Cardiac fibroblast (primary cell): ENCODE measurements at regions not wholly inside any gene's neighbourhood (a gene's known extent, or its start where the extent isn't known, plus 50 kb on each side); places are given as distances from the start of the nearest gene placed in this dataset.

Source experiments
- DNase-seq, 2 donors: peaks; one replicate each; pipeline versions ENCODE4 v3.0.0 to v3.0.0-alpha.2; 2010; ENCODE audit warnings: low read depth in 2 of 2
- H3K4me3 ChIP-seq, 2 donors: replicated peaks in 1 of 2; 1 replicate in 1 of 2; 2 replicates in 1 of 2; pipeline ENCODE4 v1.5.1; 2011; ENCODE audit warnings: low read depth in 2 of 2, low read length in 2 of 2, mild to moderate bottlenecking in 2 of 2, moderate library complexity in 1 of 2
- TF ChIP-seq, protein P1 (sequence below): IDR thresholded peaks from one replicate; pipeline ENCODE4 v1.5.1; 2011; ENCODE audit warnings: low read depth, mild to moderate bottlenecking, low read length, inconsistent platforms

DNA sequence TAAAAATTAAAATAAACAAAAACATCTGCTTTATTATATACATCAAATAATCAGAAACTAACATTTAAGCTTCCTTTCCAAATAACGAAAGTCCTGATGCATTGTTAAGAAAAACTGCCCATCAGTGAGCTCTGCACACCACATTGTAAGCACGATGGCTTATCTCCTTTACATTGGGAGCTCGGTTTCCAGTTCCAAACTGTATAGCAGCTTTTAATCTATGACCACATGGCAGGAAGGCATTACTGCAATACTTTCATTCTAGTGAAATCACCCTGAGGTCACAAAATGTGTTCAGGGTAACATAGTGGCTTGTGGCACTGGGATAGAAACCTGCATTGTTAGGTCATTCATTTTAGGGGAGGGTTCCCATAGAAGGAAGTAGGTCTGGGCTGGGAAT is 146.3 kb downstream of the ZNF22 start:
- TF ChIP-seq, protein P1, sequence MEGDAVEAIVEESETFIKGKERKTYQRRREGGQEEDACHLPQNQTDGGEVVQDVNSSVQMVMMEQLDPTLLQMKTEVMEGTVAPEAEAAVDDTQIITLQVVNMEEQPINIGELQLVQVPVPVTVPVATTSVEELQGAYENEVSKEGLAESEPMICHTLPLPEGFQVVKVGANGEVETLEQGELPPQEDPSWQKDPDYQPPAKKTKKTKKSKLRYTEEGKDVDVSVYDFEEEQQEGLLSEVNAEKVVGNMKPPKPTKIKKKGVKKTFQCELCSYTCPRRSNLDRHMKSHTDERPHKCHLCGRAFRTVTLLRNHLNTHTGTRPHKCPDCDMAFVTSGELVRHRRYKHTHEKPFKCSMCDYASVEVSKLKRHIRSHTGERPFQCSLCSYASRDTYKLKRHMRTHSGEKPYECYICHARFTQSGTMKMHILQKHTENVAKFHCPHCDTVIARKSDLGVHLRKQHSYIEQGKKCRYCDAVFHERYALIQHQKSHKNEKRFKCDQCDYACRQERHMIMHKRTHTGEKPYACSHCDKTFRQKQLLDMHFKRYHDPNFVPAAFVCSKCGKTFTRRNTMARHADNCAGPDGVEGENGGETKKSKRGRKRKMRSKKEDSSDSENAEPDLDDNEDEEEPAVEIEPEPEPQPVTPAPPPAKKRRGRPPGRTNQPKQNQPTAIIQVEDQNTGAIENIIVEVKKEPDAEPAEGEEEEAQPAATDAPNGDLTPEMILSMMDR = no peak
- no peak for DNase-seq
- H3K4me3 ChIP-seq = no peak overlapping the region

DNA sequence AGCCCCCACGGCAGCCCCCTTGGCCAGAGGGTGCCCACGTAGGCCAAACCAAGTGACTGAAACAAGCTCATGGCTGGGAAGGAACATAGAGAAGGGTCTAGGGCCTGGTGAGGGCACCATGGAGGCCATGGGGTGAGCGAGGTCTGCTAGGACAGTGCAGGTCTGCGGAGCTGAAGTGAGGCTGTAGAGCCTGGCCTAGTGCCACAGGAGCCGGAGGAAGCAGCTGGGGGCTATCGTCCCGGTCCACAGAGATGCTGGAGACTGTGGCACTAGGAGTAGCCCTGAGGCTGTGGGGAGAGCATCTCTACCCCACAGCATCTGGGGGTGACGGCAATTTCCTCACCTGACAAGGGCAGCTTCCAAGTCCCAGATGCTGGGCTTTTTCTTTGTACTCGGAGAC is 150.3 kb downstream of the ZNF22 start:
- DNase-seq = no peak
- no peak overlapping the region for H3K4me3 ChIP-seq
- TF ChIP-seq, protein P1 = no peak

DNA sequence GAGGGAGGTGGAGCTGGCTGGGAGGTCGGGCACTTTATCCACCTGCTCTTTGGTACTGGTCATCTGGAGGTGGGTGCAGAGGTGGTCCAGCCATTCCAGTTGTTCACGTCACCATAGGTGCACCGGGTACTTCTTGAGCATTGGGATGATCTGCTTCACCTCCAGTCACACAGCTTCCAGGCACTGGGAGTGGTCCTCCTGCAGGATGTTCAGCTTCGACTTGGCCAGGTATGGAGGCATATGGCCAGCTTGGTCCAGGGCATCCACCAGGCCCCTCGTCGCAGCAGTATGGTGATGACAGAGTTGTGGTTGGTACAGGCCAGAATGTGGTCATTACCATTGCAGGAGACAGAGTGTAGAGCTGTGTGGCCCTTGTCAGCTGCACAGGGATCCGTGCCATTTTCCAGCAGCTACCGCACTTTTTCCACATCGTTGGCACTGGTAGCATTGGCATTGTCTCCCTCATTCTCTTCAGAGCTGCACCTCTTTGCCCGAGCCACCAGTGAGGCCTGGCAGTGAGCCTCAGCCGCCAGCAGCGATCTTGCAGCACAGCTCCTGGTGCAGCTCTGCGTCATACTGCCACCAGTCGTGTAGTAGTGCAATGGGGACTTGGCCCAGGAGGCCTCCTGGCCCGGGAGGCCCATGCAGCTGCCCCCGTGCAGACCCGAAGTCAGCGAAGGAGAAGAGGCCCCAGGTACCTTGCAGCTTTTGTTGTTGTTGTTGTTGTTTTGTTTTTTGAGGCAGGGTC is 150.9 kb downstream of the ZNF22 start:
- DNase-seq = no peak
- H3K4me3 ChIP-seq = no peak overlapping the region
- TF ChIP-seq, protein P1 = no peak

DNA sequence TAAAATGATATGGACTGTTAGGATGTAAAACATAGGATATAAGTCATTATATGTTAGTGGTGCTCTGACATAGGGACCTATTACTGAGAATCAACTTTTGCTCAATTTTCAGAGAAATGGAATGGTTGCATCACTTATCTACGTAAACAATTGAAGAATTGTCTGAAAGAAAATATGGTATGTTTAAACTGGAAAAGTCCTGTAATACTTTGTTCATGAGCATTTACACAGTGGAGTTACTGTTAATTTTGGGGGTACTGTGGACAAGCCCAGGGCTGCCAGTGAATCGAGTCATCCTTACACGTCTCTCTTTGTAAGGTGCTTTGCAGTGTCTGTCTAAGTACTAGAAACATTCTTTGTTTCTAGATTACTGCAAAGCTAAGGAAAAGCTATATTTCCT is 152.0 kb downstream of the ZNF22 start:
- TF ChIP-seq, protein P1 = no peak
- H3K4me3 ChIP-seq = no peak overlapping the region
- peak in 1 of 2 donors; percentile 7 for DNase-seq

DNA sequence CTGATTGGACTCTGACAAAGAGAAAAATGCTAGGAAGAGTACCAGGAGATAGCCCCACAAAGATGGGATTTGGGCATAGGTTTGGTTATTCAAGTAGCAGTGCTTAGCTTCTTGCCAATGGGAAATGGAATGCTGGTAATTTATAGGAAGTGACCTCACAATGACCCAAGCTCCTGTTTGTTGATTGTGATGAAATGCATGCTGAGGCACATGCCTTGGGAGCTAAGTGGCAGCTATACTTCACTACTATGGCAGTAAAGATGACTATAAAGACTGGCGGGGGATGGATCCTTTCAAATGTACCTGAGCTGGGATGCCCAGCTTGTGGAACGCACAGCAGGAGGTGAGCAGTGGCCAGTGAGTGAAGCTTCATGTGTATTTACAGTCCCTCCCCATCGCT is 153.8 kb downstream of the ZNF22 start:
- peak; percentile 6 to 43 for DNase-seq
- H3K4me3 ChIP-seq = no peak overlapping the region
- TF ChIP-seq, protein P1 = no peak

DNA sequence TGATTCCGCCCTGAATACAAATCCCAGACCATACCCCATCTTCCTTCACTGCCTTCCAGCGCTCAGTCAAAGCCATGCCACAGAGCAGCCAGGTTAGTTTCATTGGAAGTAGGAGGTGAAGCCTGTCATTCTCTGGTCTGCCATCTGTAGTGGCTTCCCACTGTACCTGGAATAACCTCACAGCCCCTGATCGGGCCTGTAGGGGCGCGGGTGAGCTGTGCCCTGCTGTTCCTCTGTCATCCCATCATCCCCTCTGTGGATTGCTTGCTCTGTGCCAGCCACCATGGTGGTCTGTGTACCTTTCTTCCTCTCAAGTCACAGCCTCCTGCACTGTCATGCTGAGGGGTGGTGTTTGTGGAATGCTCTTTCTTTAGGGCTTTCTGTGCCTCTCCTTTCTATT is 155.1 kb downstream of the ZNF22 start:
- no peak for DNase-seq
- no peak overlapping the region for H3K4me3 ChIP-seq
- TF ChIP-seq, protein P1 = no peak

DNA sequence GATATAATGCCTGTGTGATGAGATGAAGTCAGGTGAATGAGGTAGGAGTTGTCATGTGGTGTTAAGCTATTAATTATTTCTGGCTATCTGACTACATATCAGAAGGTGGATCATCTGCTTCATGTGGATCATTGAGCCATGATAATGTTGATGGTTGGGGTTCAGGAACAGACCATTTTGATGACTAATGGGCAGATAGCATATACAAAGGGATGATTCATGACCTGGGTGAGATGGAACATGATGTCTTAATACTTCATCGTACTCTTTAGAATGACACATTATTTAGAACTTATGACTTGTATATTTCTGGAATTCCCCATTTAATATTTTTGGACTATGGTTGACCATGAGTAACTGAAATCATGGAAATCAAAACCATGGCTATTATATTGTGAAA is 155.1 kb downstream of the OR13A1 start:
- peak; percentile 11 to 95 for DNase-seq
- TF ChIP-seq, protein P1 = no peak
- no peak overlapping the region for H3K4me3 ChIP-seq
